GDM1 (cell line): ENCODE measurements at regions not wholly inside any gene's neighbourhood (a gene's known extent, or its start where the extent isn't known, plus 50 kb on each side); places are given as distances from the start of the nearest gene placed in this dataset.
"Not testable (repeated sequence)": the region's sequence is repeated elsewhere in the genome, so short reads cannot be mapped to it uniquely, and the experiment has no call there.

ENCODE experiments used
- DNase-seq: peaks from one replicate; lab custom pipeline; 2025; lab: John Stamatoyannopoulos, UW

- DNase-seq: no peak
These were observed 545.8 kb upstream of the CDH10 start for GRCh38 chr5:25190521-25191000.

GRCh38 chr5:25181249-25181648 lies 536.5 kb upstream of the CDH10 start:
- DNase-seq: no peak

- DNase-seq: peak; percentile 62
These were observed 517.8 kb upstream of the CDH10 start for GRCh38 chr5:25162616-25163015.

GRCh38 chr5:25160891-25161290 lies 516.1 kb upstream of the CDH10 start:
- no peak for DNase-seq

- DNase-seq: peak; percentile 2
These were observed 506.0 kb upstream of the CDH10 start for GRCh38 chr5:25150819-25151218.

GRCh38 chr5:25128606-25129005 lies 483.8 kb upstream of the CDH10 start:
- DNase-seq: no peak

GRCh38 chr5:25119650-25120049 lies 474.9 kb upstream of the CDH10 start:
- DNase-seq: no peak

GRCh38 chr5:25107853-25108252 lies 463.1 kb upstream of the CDH10 start:
- no peak for DNase-seq

- DNase-seq: no peak
These were observed 454.8 kb upstream of the CDH10 start for GRCh38 chr5:25099538-25099937.

- no peak for DNase-seq
These were observed 450.5 kb upstream of the CDH10 start for GRCh38 chr5:25095261-25095660.

- no peak for DNase-seq
These were observed 449.4 kb upstream of the CDH10 start for GRCh38 chr5:25094219-25094618.

- no peak for DNase-seq
These were observed 447.1 kb upstream of the CDH10 start for GRCh38 chr5:25091921-25092320.

GRCh38 chr5:25090854-25091253 lies 446.1 kb upstream of the CDH10 start:
- no peak for DNase-seq

- DNase-seq: no peak
These were observed 445.5 kb upstream of the CDH10 start for GRCh38 chr5:25090275-25090674.

GRCh38 chr5:25088689-25089088 lies 443.9 kb upstream of the CDH10 start:
- not testable (repeated sequence) for DNase-seq

- DNase-seq: not testable (repeated sequence)
These were observed 438.5 kb upstream of the CDH10 start for GRCh38 chr5:25083261-25083660.

GRCh38 chr5:25066239-25066638 lies 421.5 kb upstream of the CDH10 start:
- DNase-seq: no peak

GRCh38 chr5:25064306-25064705 lies 419.5 kb upstream of the CDH10 start:
- DNase-seq: no peak

GRCh38 chr5:25060575-25060974 lies 415.8 kb upstream of the CDH10 start:
- no peak for DNase-seq

- DNase-seq: no peak
These were observed 412.1 kb upstream of the CDH10 start for GRCh38 chr5:25056836-25057235.

GRCh38 chr5:25033658-25034057 lies 388.9 kb upstream of the CDH10 start:
- DNase-seq: no peak

- DNase-seq: no peak
These were observed 384.2 kb upstream of the CDH10 start for GRCh38 chr5:25029004-25029403.

GRCh38 chr5:25027526-25027925 lies 382.7 kb upstream of the CDH10 start:
- DNase-seq: no peak

GRCh38 chr5:25027061-25027460 lies 382.3 kb upstream of the CDH10 start:
- no peak for DNase-seq

GRCh38 chr5:25025831-25026230 lies 381.1 kb upstream of the CDH10 start:
- no peak for DNase-seq
